ENCODE measurements at regions not wholly inside any gene's neighbourhood (a gene's known extent, or its start where the extent isn't known, plus 50 kb on each side); places are given as distances from the start of the nearest gene placed in this dataset.
"Not testable (repeated sequence)": the region's sequence is repeated elsewhere in the genome, so short reads cannot be mapped to it uniquely, and the experiment has no call there.

- DNase-seq (ENCODE audit: low spot score) = no peak
Measured at GRCh38 chr4:43089730-43090129, 197.2 kb downstream of the GRXCR1 start.

GRCh38 chr4:43103048-43103447 is 210.5 kb downstream of the GRXCR1 start:
- no peak for DNase-seq (ENCODE audit: low spot score)

DNA sequence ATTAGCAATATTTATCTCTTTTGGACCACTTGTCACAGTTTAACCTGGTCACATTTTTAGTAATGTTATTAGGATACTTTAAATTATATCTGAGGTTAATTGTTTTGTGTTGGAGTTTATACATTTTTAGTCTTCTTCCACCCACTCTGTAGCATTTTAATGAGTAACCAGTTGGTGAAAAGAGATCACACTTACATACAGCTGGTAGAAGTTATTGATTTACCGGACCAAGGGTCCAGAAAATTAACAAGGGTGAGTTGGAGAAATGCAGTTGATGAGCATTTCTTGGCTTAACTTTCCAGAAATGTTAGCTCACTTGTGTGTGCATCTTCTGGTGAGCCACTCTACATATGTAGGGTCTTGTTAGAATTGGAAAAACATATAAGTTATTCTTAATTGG is 219.6 kb downstream of the GRXCR1 start:
- no peak for DNase-seq (ENCODE audit: low spot score)

GRCh38 chr4:43113196-43113595 is 220.7 kb downstream of the GRXCR1 start:
- DNase-seq (ENCODE audit: low spot score) = no peak

DNA sequence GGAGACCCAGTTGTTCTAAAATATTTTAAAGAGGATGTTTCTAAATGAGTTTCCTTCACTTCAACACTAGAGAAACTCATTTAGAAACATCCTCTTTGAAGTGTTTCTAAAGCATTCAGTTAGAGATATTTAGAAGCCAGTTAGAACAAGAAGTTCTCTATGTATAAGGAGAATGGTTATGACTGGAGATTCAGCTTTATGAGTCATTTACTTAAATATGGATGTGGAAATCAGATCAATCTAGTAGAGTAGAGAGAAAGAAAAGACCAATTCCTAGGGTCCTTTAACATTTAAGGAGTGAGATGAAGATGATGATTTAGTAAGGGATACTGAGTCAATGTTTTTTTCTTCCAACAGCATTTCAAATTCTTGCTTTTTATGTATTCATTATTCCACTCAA is 234.1 kb downstream of the GRXCR1 start:
- DNase-seq (ENCODE audit: low spot score) = no peak

- DNase-seq (ENCODE audit: low spot score) = no peak
Measured at GRCh38 chr4:43130228-43131021, 237.9 kb downstream of the GRXCR1 start.

DNA sequence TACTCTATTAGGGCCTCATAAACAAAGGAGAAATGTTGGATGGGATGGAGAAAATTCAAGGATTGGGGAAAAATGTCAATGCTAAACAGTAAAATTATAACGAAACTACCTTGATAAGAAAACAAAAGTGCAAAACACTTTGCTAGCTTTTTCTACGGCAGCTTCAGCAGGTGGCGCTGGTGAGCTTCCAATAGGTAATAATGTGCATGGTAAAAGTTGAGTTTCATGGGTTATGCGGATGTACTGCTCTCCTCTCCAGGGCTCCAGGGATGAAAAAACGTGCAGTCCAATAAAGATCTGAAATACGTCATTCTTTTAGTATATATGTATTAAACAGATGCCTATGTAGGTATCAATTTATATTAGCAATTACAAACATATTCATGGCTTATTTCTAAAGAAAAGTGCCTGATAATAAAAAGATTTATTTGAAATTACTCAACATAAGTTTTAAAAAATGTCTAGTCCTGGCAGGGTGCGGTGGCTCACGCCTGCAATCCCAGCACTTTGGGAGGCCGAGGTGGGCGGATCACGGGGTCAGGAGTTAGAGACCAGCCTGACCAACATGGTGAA is 239.6 kb downstream of the GRXCR1 start:
- peak; percentile 75 for DNase-seq (ENCODE audit: low spot score)

GRCh38 chr4:43133566-43133965 is 241.1 kb downstream of the GRXCR1 start:
- no peak for DNase-seq (ENCODE audit: low spot score)

- no peak for DNase-seq (ENCODE audit: low spot score)
Measured at GRCh38 chr4:43136752-43137151, 244.2 kb downstream of the GRXCR1 start.

DNA sequence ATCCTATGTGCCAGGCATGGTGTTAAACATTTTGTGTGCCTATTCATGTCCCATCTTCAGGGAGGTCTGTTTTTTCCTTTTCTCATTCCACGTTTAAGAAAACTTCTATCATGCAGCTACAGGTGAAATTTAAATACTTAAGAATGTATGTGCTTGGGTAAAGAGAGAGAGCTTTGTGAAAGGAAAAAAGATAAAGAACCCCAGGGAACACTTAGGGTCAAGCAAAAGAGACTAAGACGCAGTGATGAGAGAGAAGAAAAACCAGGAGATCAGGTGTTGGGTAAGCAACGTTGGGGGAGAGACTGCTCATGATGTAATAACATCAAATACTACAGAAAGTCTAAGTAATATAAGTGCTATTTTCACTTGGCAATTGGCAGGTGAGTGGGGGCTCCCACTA is 253.7 kb downstream of the GRXCR1 start:
- no peak for DNase-seq (ENCODE audit: low spot score)

- no peak for DNase-seq (ENCODE audit: low spot score)
Measured at GRCh38 chr4:43148481-43148880, 256.0 kb downstream of the GRXCR1 start.

DNA sequence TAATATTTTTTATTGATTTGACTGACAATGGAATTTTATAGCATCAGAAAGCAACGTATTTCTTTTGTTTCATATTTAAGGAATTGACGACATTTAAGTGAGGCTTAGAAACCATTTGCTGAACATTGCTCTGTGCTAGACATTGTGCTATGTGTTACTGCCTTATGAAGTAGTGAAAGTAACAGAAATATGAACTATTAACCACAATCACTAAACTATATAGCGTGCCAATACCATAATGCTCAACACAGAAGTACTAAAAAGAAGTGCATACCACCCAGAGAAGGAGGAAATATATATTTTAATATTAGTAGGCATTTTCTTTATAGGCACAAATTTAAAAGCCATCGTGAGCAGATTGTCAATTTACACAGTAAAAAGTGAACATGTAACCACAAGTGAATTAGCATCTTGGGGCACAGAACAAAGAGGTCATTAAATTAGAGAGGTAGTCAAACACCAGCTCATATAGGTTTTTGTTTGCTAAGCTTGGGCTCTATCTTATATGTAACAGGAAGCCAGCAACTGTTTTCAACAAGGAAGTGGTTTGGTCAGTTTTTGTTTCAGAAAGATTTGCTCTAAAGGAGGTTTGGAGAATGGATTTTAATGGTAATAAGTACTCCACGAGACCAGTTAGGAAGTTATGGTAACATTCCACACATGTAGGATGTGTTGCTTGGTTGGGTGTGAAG is 270.7 kb downstream of the GRXCR1 start:
- no peak for DNase-seq (ENCODE audit: low spot score)

GRCh38 chr4:43189741-43190140 is 297.2 kb downstream of the GRXCR1 start:
- DNase-seq (ENCODE audit: low spot score) = no peak

DNA sequence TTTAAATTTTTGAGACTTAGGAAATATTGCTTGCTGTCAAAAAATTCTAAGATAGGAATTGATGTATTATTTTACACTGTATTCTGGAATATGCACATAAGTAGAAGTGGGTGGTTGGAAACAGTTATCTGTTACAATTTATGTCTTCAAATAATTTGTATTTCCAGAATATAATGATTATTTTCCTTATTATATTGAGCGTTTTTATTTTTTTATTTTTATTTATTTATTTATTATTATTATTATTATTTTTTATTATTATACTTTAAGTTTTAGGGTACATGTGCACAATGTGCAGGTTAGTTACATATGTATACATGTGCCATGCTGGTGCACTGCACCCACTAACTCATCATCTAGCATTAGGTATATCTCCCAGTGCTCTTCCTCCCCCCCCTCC is 320.1 kb downstream of the GRXCR1 start:
- not testable (repeated sequence) for DNase-seq (ENCODE audit: low spot score)

GRCh38 chr4:43223820-43224219 is 331.3 kb downstream of the GRXCR1 start:
- no peak for DNase-seq (ENCODE audit: low spot score)

- DNase-seq (ENCODE audit: low spot score) = no peak
Measured at GRCh38 chr4:43224559-43224958, 332.0 kb downstream of the GRXCR1 start.

GRCh38 chr4:43233321-43233720 is 340.8 kb downstream of the GRXCR1 start:
- DNase-seq (ENCODE audit: low spot score) = no peak

DNA sequence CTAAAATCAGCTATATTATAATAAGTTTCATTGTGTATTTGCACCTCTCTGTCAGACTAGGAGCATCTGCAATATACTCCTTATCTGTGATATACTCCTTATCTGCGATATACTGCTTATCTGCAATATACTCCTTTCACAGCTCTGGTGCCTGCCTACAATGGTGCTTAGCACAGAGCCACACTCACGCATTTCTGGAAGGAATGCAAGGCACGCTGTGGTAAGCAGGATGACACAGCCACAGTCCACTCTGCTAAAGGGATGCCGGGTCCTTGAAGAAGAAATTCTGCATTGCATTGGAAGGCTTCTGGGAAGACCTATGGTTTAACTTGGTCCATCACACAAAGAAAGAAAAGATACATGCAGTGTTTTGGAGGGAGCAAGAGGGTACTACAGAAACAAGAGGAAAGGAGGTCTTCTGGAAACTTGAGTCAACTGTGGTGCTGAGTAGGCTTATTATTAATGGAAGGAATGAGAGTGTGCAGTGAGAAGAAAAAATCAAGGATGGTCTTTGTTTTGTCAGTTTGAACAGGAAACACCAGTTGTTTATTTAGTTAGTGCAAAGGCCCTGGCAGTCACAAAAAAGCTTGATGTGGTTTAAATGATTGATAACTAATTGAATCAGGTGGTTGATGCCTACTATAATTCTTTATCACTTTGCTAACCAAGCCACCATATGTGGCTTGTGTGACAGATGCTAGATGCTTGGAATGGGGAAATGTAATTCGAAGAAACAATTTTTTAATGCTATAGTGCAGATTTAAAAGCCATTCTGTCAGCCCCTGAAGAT is 342.3 kb downstream of the GRXCR1 start:
- DNase-seq (ENCODE audit: low spot score) = no peak

GRCh38 chr4:43238008-43238407 is 345.5 kb downstream of the GRXCR1 start:
- DNase-seq (ENCODE audit: low spot score) = no peak

DNA sequence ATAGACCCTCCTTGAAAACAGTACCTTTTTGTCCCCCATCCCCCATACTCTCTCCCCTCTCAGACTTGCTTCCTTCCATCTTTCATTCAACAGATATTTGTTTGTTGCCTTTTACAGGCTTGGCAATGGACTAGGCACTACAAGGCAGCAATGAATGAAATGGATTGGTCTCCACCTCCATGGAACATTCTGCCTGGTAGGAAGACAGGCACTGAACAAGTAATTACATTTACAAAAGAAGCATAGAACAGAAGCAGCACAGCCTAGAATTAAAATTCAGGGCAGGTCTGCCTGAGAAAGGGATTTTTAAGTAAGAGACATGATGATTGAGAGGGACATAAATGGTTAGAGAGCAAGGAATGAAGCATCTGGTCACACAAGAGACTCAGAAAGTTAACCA is 346.1 kb downstream of the GRXCR1 start:
- no peak for DNase-seq (ENCODE audit: low spot score)

- no peak for DNase-seq (ENCODE audit: low spot score)
Measured at GRCh38 chr4:43241104-43241503, 348.6 kb downstream of the GRXCR1 start.

GRCh38 chr4:43242606-43243005 is 350.1 kb downstream of the GRXCR1 start:
- no peak for DNase-seq (ENCODE audit: low spot score)

Data from HT-29 (cell line).